Colonic mucosa (tissue), 4 donors: ENCODE measurements at regions not wholly inside any gene's neighbourhood (a gene's known extent, or its start where the extent isn't known, plus 50 kb on each side); places are given as distances from the start of the nearest gene placed in this dataset.

Experiments
- DNase-seq: peaks from one replicate; pipeline ENCODE4 v3.0.0-alpha.2; 2020
- H3K27ac ChIP-seq: fragments of 200-600 bp; one replicate; pipeline ENCODE4 v1.8.0; 2021
- H3K27me3 ChIP-seq: fragments of 200-600 bp; one replicate; pipeline ENCODE4 v1.8.0; 2021
- H3K36me3 ChIP-seq: fragments of 200-600 bp; one replicate; pipeline ENCODE4 v1.8.0; 2021
- H3K4me1 ChIP-seq: fragments of 200-600 bp; one replicate; pipeline ENCODE4 v1.8.0; 2021; ENCODE audit warnings: mild to moderate bottlenecking
- H3K4me3 ChIP-seq: fragments of 200-600 bp; one replicate; pipeline ENCODE4 v1.8.0; 2021
- H3K9ac ChIP-seq, 2 donors: one replicate each; pipeline ENCODE4 v1.7.0; 2013; ENCODE audit warnings: control low read depth in 2 of 2, low read depth in 2 of 2, low read length in 2 of 2
- H3K9me3 ChIP-seq: fragments of 200-600 bp; one replicate; pipeline ENCODE4 v1.8.0; 2021
- CTCF ChIP-seq: fragments of 200-600 bp; IDR thresholded peaks from one replicate; pipeline ENCODE4 v1.8.0; 2022; ENCODE audit warnings: antibody characterized with exemption, mild to moderate bottlenecking
- intact Hi-C: fragments of 100-400 bp; cut with DNase I; formaldehyde crosslinking; loops from one replicate; pipeline ENCODE4 v1.14.1; 2022
- donor health status: healthy.
- donor health status: DM: no; HTN: no; CAD: no.
- donor health status: DM: no; HTN: no; CAD: no.

- Histone ChIP-seq H3K27me3 (no peaks in the 10 kb centered on the region), H3K36me3 (no peaks in the 10 kb centered on the region), H3K4me3 (no peak overlapping the region), H3K4me1 (no peaks in the 10 kb centered on the region), H3K27ac (no peak overlapping the region), H3K9me3 (no peaks in the 10 kb centered on the region), H3K9ac (no peak overlapping the region)
- intact Hi-C loops = no loop called here
- DNase-seq = no peak
- no peak for TF ChIP-seq CTCF
These were observed 172.1 kb upstream of the RNPC3 start for GRCh38 chr1:103353391-103353790.

DNA sequence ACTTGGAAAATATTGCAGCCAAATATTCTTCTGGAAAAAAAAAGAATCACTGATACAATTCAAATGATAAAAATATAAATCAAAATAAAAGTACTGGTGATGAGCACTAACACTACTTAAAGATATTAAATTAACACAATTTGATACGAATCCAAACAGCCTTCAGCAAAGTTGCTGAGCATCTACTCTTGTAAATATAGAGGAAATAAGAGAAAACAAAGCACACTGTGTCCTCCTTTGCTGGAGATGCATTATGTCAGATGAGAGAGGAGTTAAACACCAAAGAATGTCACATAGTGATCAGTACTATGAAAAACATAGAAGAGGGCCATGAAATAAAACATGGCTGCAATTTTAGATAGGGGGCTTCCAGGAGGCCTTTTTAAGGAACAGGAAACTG, 177.4 kb upstream of the RNPC3 start:
- intact Hi-C loops = no loop called here
- H3K27ac ChIP-seq = no peak overlapping the region
- no peaks in the 10 kb centered on the region for H3K36me3 ChIP-seq
- no peak for TF ChIP-seq CTCF
- no peak overlapping the region for H3K4me3 ChIP-seq
- H3K4me1 ChIP-seq = no peaks in the 10 kb centered on the region
- no peaks in the 10 kb centered on the region for H3K9me3 ChIP-seq
- DNase-seq = no peak
- H3K27me3 ChIP-seq = no peaks in the 10 kb centered on the region
- no peak overlapping the region for H3K9ac ChIP-seq

DNA sequence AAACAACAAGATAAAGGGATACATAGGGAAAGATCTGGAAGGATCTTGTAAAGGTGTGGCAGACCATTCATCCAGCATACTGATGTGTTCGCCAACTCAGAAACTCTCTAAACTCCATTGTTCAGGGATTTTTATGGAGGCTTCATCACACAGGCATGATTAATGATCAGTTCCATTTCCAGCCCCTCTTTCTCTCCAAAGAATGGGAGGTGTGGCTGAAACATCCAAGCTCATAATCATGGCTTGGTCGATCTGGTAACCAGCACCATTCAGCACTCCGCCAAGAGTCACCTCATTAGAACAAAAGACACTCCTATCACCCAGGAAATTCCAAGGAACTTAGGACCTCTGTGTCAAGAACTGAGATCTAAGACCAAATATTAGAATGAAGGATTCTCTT, 180.6 kb upstream of the RNPC3 start:
- H3K4me1 ChIP-seq = no peaks in the 10 kb centered on the region
- H3K9ac ChIP-seq = no peak overlapping the region
- no peak for TF ChIP-seq CTCF
- H3K9me3 ChIP-seq = no peaks in the 10 kb centered on the region
- no peak for DNase-seq
- H3K36me3 ChIP-seq = no peaks in the 10 kb centered on the region
- no peak overlapping the region for H3K4me3 ChIP-seq
- H3K27me3 ChIP-seq = no peaks in the 10 kb centered on the region
- no peak overlapping the region for H3K27ac ChIP-seq
- intact Hi-C loops = no loop called here

GRCh38 chr1:103341377-103341880, 184.1 kb upstream of the RNPC3 start:
- no peaks in the 10 kb centered on the region for H3K9me3 ChIP-seq
- H3K36me3 ChIP-seq = no peaks in the 10 kb centered on the region
- TF ChIP-seq CTCF = no peak
- H3K27ac ChIP-seq = no peak overlapping the region
- intact Hi-C loops = no loop called here
- no peaks in the 10 kb centered on the region for H3K27me3 ChIP-seq
- H3K4me1 ChIP-seq = no peaks in the 10 kb centered on the region
- DNase-seq = no peak
- H3K4me3 ChIP-seq = no peak overlapping the region
- no peak overlapping the region for H3K9ac ChIP-seq

DNA sequence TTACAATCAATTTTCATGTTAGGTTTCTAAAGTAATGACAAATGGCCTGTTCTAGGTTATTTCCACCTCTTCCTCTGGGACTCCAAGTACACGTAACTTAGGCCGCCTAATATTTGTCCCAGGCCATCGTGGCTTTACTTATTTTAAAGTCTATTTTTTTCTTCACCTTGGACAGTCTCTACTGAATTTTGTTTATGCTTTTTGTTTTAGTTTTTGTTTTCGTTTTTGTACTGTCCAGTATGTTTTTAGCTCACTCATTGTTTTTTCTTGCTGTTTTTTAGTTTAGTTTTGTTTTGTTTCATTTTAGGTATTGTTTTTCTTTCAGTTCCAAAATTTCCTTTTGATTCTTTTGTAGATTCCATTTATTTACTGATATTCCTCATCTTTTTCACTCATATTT, 187.7 kb upstream of the RNPC3 start:
- no peak for TF ChIP-seq CTCF
- Histone ChIP-seq H3K9ac (no peak overlapping the region), H3K4me1 (no peaks in the 10 kb centered on the region), H3K27me3 (no peaks in the 10 kb centered on the region), H3K4me3 (no peak overlapping the region), H3K36me3 (no peaks in the 10 kb centered on the region), H3K27ac (no peak overlapping the region), H3K9me3 (no peaks in the 10 kb centered on the region)
- no peak for DNase-seq
- intact Hi-C loops = no loop called here

DNA sequence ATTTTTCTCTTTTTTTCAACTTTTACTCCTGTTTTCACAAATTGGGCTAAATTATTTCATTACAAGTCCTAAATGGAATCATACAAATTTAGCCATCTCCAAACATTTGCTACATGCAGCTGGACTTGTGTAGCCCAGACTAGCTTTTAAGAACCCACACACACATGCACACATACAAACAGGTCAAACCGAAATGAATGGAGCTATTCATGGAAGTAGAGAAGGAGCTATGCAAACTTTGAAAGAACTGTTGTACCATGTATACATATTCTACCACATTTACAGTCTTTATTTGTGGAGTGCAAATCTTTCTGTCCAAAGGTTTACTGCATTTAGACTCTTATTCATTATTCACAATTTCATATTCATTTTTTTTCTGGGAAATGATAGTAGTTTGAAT, 189.1 kb upstream of the RNPC3 start:
- Histone ChIP-seq H3K4me1 (no peaks in the 10 kb centered on the region), H3K4me3 (no peak overlapping the region), H3K9me3 (no peaks in the 10 kb centered on the region), H3K9ac (no peak overlapping the region), H3K27me3 (no peaks in the 10 kb centered on the region), H3K36me3 (no peaks in the 10 kb centered on the region), H3K27ac (no peak overlapping the region)
- TF ChIP-seq CTCF = no peak
- DNase-seq = no peak
- intact Hi-C loops = no loop called here
